ENCODE measurements at regions not wholly inside any gene's neighbourhood (a gene's known extent, or its start where the extent isn't known, plus 50 kb on each side); places are given as distances from the start of the nearest gene placed in this dataset.

- Histone ChIP-seq H2AFZ (ENCODE audit: low read depth, low read length) (no peak overlapping the region), H3K4me2 (ENCODE audit: low read length) (peak overlapping the region; percentile 32), H4K20me1 (ENCODE audit: insufficient read depth, low read length) (no peaks in the 10 kb centered on the region), H3K27ac (ENCODE audit: low read depth, low read length) (peak overlapping the region; percentile 43), H3K27me3 (ENCODE audit: insufficient read depth, low read length) (no peaks in the 10 kb centered on the region), H3K9ac (ENCODE audit: low read length) (peak overlapping the region; percentile 30), H3K4me3 (ENCODE audit: insufficient read depth, low read depth, low read length) (no peak overlapping the region), H3K9me3 (ENCODE audit: insufficient read depth, low read depth, low read length) (no peaks in the 10 kb centered on the region), H3K4me1 (ENCODE audit: insufficient read depth, low read length) (peaks cover 24% of the 10 kb centered on the region), H3K36me3 (ENCODE audit: insufficient read depth, low read length) (no peaks in the 10 kb centered on the region), H3K79me2 (ENCODE audit: insufficient read depth, low read length) (no peaks in the 10 kb centered on the region)
- TF ChIP-seq EZH2 (IDR thresholded peaks at IDR 0.05; ENCODE audit: insufficient read depth, low read length) = no peak
- TF ChIP-seq, protein P1, sequence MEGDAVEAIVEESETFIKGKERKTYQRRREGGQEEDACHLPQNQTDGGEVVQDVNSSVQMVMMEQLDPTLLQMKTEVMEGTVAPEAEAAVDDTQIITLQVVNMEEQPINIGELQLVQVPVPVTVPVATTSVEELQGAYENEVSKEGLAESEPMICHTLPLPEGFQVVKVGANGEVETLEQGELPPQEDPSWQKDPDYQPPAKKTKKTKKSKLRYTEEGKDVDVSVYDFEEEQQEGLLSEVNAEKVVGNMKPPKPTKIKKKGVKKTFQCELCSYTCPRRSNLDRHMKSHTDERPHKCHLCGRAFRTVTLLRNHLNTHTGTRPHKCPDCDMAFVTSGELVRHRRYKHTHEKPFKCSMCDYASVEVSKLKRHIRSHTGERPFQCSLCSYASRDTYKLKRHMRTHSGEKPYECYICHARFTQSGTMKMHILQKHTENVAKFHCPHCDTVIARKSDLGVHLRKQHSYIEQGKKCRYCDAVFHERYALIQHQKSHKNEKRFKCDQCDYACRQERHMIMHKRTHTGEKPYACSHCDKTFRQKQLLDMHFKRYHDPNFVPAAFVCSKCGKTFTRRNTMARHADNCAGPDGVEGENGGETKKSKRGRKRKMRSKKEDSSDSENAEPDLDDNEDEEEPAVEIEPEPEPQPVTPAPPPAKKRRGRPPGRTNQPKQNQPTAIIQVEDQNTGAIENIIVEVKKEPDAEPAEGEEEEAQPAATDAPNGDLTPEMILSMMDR (IDR thresholded peaks at IDR 0.05; ENCODE audit: insufficient read depth, low read depth, low read length) = no peak
- Mint-ChIP-seq H3K4me3 (ENCODE audit: unreplicated experiment) (no peak overlapping the region), H3K27ac (ENCODE audit: unreplicated experiment) (peak overlapping the region; percentile 6), H3K36me3 (ENCODE audit: low read depth, unreplicated experiment) (no peaks in the 10 kb centered on the region), H3K9me3 (ENCODE audit: unreplicated experiment) (peaks cover 3% of the 10 kb centered on the region), H3K4me1 (ENCODE audit: low read depth, unreplicated experiment) (peaks cover 27% of the 10 kb centered on the region), H3K27me3 (ENCODE audit: low read depth, unreplicated experiment) (no peaks in the 10 kb centered on the region)
- peak; percentile 65 for DNase-seq (ENCODE audit: low read depth)
- FAIRE-seq = peak; percentile 80
These were observed 202.8 kb upstream of the BDNF start for GRCh38 chr11:27902981-27903624.

- Histone ChIP-seq H3K79me2 (ENCODE audit: insufficient read depth, low read length) (no peaks in the 10 kb centered on the region), H3K9ac (ENCODE audit: low read length) (no peak overlapping the region), H3K9me3 (ENCODE audit: insufficient read depth, low read depth, low read length) (no peaks in the 10 kb centered on the region), H3K4me2 (ENCODE audit: low read length) (no peak overlapping the region), H2AFZ (ENCODE audit: low read depth, low read length) (no peak overlapping the region), H3K36me3 (ENCODE audit: insufficient read depth, low read length) (no peaks in the 10 kb centered on the region), H3K27ac (ENCODE audit: low read depth, low read length) (no peak overlapping the region), H3K4me1 (ENCODE audit: insufficient read depth, low read length) (peaks cover 9% of the 10 kb centered on the region), H3K4me3 (ENCODE audit: insufficient read depth, low read depth, low read length) (no peak overlapping the region), H3K27me3 (ENCODE audit: insufficient read depth, low read length) (no peaks in the 10 kb centered on the region), H4K20me1 (ENCODE audit: insufficient read depth, low read length) (no peaks in the 10 kb centered on the region)
- Mint-ChIP-seq H3K4me3 (ENCODE audit: unreplicated experiment) (no peak overlapping the region), H3K27ac (ENCODE audit: unreplicated experiment) (no peak overlapping the region), H3K9me3 (ENCODE audit: unreplicated experiment) (no peaks in the 10 kb centered on the region), H3K36me3 (ENCODE audit: low read depth, unreplicated experiment) (no peaks in the 10 kb centered on the region), H3K27me3 (ENCODE audit: low read depth, unreplicated experiment) (no peaks in the 10 kb centered on the region), H3K4me1 (ENCODE audit: low read depth, unreplicated experiment) (peaks cover 14% of the 10 kb centered on the region)
- no peak for TF ChIP-seq EZH2 (IDR thresholded peaks at IDR 0.05; ENCODE audit: insufficient read depth, low read length)
- TF ChIP-seq, protein P1 (IDR thresholded peaks at IDR 0.05; ENCODE audit: insufficient read depth, low read depth, low read length) = no peak
- FAIRE-seq (no peak), DNase-seq (ENCODE audit: low read depth) (no peak)
These were observed 197.9 kb upstream of the BDNF start for GRCh38 chr11:27898166-27898565.

DNA sequence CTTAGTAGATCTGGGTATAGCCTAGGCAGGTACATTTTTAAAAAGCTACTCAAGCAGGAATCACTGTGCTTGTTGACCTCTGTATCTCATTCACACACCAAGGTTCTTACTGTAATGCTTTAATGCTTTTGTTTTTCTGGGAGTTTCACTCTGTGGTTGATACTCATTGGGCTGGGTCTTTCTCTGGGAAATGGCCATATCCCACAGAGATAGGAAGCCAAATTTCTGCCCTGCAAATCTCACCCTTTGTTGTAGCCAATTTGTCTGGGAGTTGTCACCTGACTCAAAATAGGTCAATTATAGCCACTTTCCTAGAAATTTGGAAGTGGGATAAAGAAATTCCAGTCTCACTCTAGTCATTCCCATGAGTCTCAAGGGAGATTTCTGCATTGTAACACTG, 195.8 kb upstream of the BDNF start:
- Mint-ChIP-seq H3K4me1 (ENCODE audit: low read depth, unreplicated experiment) (peaks cover 6% of the 10 kb centered on the region), H3K9me3 (ENCODE audit: unreplicated experiment) (no peaks in the 10 kb centered on the region), H3K27me3 (ENCODE audit: low read depth, unreplicated experiment) (no peaks in the 10 kb centered on the region), H3K36me3 (ENCODE audit: low read depth, unreplicated experiment) (no peaks in the 10 kb centered on the region), H3K27ac (ENCODE audit: unreplicated experiment) (no peak overlapping the region), H3K4me3 (ENCODE audit: unreplicated experiment) (no peak overlapping the region)
- DNase-seq (ENCODE audit: low read depth) (no peak), FAIRE-seq (no peak)
- Histone ChIP-seq H3K79me2 (ENCODE audit: insufficient read depth, low read length) (no peaks in the 10 kb centered on the region), H2AFZ (ENCODE audit: low read depth, low read length) (no peak overlapping the region), H3K9me3 (ENCODE audit: insufficient read depth, low read depth, low read length) (no peaks in the 10 kb centered on the region), H3K9ac (ENCODE audit: low read length) (no peak overlapping the region), H3K27me3 (ENCODE audit: insufficient read depth, low read length) (no peaks in the 10 kb centered on the region), H3K36me3 (ENCODE audit: insufficient read depth, low read length) (no peaks in the 10 kb centered on the region), H4K20me1 (ENCODE audit: insufficient read depth, low read length) (no peaks in the 10 kb centered on the region), H3K4me1 (ENCODE audit: insufficient read depth, low read length) (no peaks in the 10 kb centered on the region), H3K4me2 (ENCODE audit: low read length) (no peak overlapping the region), H3K27ac (ENCODE audit: low read depth, low read length) (no peak overlapping the region), H3K4me3 (ENCODE audit: insufficient read depth, low read depth, low read length) (no peak overlapping the region)
- TF ChIP-seq EZH2 (IDR thresholded peaks at IDR 0.05; ENCODE audit: insufficient read depth, low read length) = no peak
- TF ChIP-seq, protein P1 (IDR thresholded peaks at IDR 0.05; ENCODE audit: insufficient read depth, low read depth, low read length) = no peak

All from astrocyte (in vitro differentiated cells and primary cell).